ENCODE measurements at regions not wholly inside any gene's neighbourhood (a gene's known extent, or its start where the extent isn't known, plus 50 kb on each side); places are given as distances from the start of the nearest gene placed in this dataset.

GRCh38 chr5:110085826-110086225 lies 396.1 kb downstream of the MAN2A1 start:
- TF ChIP-seq CTCF (conservative IDR thresholded peaks at IDR 0.05; ENCODE audit: low read depth, low read length), result no peak
- TF ChIP-seq CEBPB (IDR thresholded peaks at IDR 0.05; ENCODE audit: low read depth, low read length), result no peak
- TF ChIP-seq FOS (IDR thresholded peaks at IDR 0.05; ENCODE audit: low read depth, low read length), result no peak
- no peak for TF ChIP-seq NFE2L2 (IDR thresholded peaks at IDR 0.05; ENCODE audit: low read depth, low read length)
- no peak for TF ChIP-seq POLR2A (IDR thresholded peaks at IDR 0.05; ENCODE audit: low read depth, low read length)
- no peak for TF ChIP-seq RAD21 (IDR thresholded peaks at IDR 0.05; ENCODE audit: low read length)
- no peak for TF ChIP-seq USF2 (IDR thresholded peaks at IDR 0.05; ENCODE audit: low read depth, low read length)
- TF ChIP-seq RFX5 (IDR thresholded peaks at IDR 0.05; ENCODE audit: low read depth, low read length), result no peak
- TF ChIP-seq SMC3 (IDR thresholded peaks at IDR 0.05; ENCODE audit: low read depth, low read length), result no peak
- no peak for TF ChIP-seq BHLHE40 (IDR thresholded peaks at IDR 0.05; ENCODE audit: low read depth, low read length)

Measured in IMR-90 (cell line).